BLaER1 treated with 17β-estradiol and CSF1 and Interleukin-3, amounts not matched to agents 10 nM and 100 nM (cell line): ENCODE measurements at regions not wholly inside any gene's neighbourhood (a gene's known extent, or its start where the extent isn't known, plus 50 kb on each side); places are given as distances from the start of the nearest gene placed in this dataset.

ENCODE experiments used
- H3K27ac ChIP-seq, 11 experiments: shearing (Covaris generic); formaldehyde crosslinking; 2 replicates each; pipeline ENCODE4 v1.8.1; 2022
- H3K27me3 ChIP-seq, 11 experiments: shearing (Covaris generic); formaldehyde crosslinking; 2 replicates each; pipeline ENCODE4 v1.8.1; 2022
- H3K36me3 ChIP-seq, 11 experiments: shearing (Covaris generic); formaldehyde crosslinking; 2 replicates each; pipeline ENCODE4 v1.8.1; 2022
- H3K4me1 ChIP-seq, 10 experiments: shearing (Covaris generic); formaldehyde crosslinking; 2 replicates each; pipeline ENCODE4 v1.8.1; 2022
- H3K4me2 ChIP-seq, 11 experiments: shearing (Covaris generic); formaldehyde crosslinking; 2 replicates each; pipeline ENCODE4 v1.8.1; 2022
- H3K4me3 ChIP-seq, 10 experiments: shearing (Covaris generic); formaldehyde crosslinking; 2 replicates each; pipeline ENCODE4 v1.8.1; 2022
- H3K9ac ChIP-seq, 11 experiments: shearing (Covaris generic); formaldehyde crosslinking; 2 replicates each; pipeline ENCODE4 v1.8.1; 2022
- H3K9me3 ChIP-seq, 11 experiments: shearing (Covaris generic); formaldehyde crosslinking; replicated peaks in 1 of 11; 2 replicates each; pipeline ENCODE4 v1.8.1; 2022
- H4K20me1 ChIP-seq, 11 experiments: shearing (Covaris generic); formaldehyde crosslinking; 2 replicates each; pipeline ENCODE4 v1.8.1; 2022
- Cebpa-rat ChIP-seq, 11 experiments: shearing (Covaris generic); IDR thresholded peaks; 2 replicates each; pipeline ENCODE4 v1.8.1; 2022

DNA sequence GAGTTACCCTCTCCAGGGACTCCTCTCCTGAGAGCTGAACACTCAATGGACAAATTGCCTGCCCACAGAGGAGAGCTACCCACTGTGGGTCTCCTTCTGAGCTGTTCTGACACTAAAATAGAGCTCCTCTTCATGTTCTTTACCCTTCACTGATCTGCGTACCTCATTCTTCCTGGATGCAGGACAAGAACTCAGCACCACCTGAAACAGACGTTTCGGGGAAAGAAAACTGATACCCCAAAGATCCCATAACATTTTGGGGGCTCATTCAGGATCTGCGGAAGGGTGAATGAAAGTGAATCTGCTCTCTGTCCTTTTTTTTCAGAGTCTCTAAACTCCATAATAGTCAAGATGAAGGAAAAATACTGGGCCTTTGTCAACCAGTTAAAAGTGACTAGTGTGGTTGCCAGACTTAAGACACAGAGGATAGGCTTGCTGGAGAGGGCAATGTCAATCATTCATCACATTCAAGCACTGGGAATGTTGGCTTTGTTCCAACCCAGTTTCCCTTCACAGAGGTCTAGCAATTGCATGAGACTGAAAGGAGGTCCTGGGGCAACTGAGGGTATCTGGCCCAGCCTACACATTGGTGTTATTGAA, 136.7 kb upstream of the SLITRK6 start:
- H3K36me3 ChIP-seq, result no peaks in the 10 kb centered on the region
- peak overlapping the region in 1 of 10 experiments; percentile 18; a peak in 2 of 20 replicates for H3K4me3 ChIP-seq
- H3K4me1 ChIP-seq, result no peaks in the 10 kb centered on the region; a peak in 1 of 20 replicates
- H3K27me3 ChIP-seq, result no peaks in the 10 kb centered on the region
- H3K9me3 ChIP-seq, result peaks cover 29 to 40% (median 35%) of the 10 kb centered on the region in 11 experiments
- no peak for TF ChIP-seq Cebpa-rat (IDR thresholded peaks at IDR 0.05)
- H3K9ac ChIP-seq, result no peak overlapping the region
- no peak overlapping the region for H3K27ac ChIP-seq
- H4K20me1 ChIP-seq, result no peaks in the 10 kb centered on the region
- H3K4me2 ChIP-seq, result no peak overlapping the region

- no peaks in the 10 kb centered on the region for H4K20me1 ChIP-seq
- no peak overlapping the region for H3K9ac ChIP-seq
- H3K9me3 ChIP-seq, result peaks cover 1 to 12% (median 7%) of the 10 kb centered on the region in 11 experiments; a peak in 20 of 22 replicates
- no peaks in the 10 kb centered on the region for H3K4me1 ChIP-seq
- no peak overlapping the region for H3K4me2 ChIP-seq
- H3K36me3 ChIP-seq, result no peaks in the 10 kb centered on the region
- TF ChIP-seq Cebpa-rat (IDR thresholded peaks at IDR 0.05), result no peak
- no peak overlapping the region for H3K4me3 ChIP-seq
- no peaks in the 10 kb centered on the region for H3K27me3 ChIP-seq
- H3K27ac ChIP-seq, result no peak overlapping the region
Measured at GRCh38 chr13:85930108-85930507, 130.9 kb upstream of the SLITRK6 start.

DNA sequence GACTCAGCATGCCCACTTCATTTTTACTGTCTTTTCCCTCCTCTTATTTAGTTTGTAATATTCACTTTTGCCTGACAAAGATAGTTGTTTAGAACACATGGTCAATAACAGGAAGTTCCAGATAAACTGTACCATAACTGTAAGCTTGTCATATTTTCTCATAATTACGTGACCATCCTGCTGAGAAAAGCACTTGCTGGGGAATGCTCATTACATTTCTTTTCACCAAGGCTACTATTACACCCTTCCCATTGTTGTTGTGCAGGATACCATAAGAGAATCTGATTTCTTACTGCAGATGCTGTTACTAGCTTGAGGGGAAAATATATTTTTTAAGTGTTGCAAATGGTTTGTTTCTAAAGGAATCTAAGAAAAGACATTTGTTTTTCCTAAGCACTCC, 111.7 kb upstream of the SLITRK6 start:
- H3K27ac ChIP-seq, result no peak overlapping the region
- no peak overlapping the region for H3K9ac ChIP-seq
- peaks cover 8 to 16% (median 10%) of the 10 kb centered on the region in 11 experiments; a peak in 20 of 22 replicates for H3K9me3 ChIP-seq
- no peaks in the 10 kb centered on the region for H3K4me1 ChIP-seq
- H3K36me3 ChIP-seq, result no peaks in the 10 kb centered on the region
- H4K20me1 ChIP-seq, result no peaks in the 10 kb centered on the region
- H3K4me3 ChIP-seq, result no peak overlapping the region
- TF ChIP-seq Cebpa-rat (IDR thresholded peaks at IDR 0.05), result no peak
- H3K27me3 ChIP-seq, result no peaks in the 10 kb centered on the region
- H3K4me2 ChIP-seq, result no peak overlapping the region

DNA sequence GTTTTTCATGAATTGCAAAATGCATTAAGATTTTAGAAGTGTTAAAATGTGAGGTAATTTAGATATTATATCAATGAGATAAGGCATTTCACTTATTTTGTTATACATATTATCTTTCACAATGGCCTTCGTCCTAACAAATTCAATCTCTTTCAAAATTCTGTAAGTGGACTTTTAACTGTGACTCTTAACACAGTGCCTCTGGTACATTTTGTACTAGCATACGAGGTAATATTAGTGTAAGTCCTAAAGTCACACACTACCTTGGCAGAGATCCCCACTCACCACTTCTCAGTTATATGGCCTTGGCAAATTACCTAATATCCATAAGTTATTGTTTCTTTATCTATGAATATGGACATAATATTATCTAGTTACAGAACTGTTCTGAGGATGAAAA, 101.3 kb upstream of the SLITRK6 start:
- no peak overlapping the region for H3K27ac ChIP-seq
- no peaks in the 10 kb centered on the region for H3K36me3 ChIP-seq
- H4K20me1 ChIP-seq, result no peaks in the 10 kb centered on the region
- H3K9ac ChIP-seq, result no peak overlapping the region
- no peak overlapping the region for H3K4me3 ChIP-seq
- no peaks in the 10 kb centered on the region for H3K27me3 ChIP-seq
- no peaks in the 10 kb centered on the region for H3K4me1 ChIP-seq
- no peak overlapping the region for H3K4me2 ChIP-seq
- no peaks in the 10 kb centered on the region for H3K9me3 ChIP-seq
- no peak for TF ChIP-seq Cebpa-rat (IDR thresholded peaks at IDR 0.05)

- no peaks in the 10 kb centered on the region for H3K27me3 ChIP-seq
- H3K4me3 ChIP-seq, result no peak overlapping the region
- no peak overlapping the region for H3K27ac ChIP-seq
Measured at GRCh38 chr13:85896516-85897450, 97.6 kb upstream of the SLITRK6 start.

DNA sequence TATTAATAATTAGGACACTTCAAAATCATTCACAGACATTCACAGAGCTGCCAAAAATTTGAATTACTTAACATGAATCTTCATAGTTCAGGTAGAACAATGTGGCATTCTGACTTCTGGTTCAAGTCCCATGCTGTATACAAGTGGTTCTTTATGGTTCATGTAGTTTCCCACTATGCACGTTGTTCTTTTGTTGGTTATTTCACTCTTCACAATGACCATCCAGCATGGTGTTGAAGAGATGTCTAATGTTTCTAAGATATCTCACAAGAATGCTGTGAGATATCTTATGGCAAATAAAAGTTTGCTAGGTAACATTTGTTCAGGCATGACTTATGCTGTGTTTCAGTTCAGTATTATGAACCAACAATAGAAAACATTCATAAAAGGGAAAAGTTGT, 88.2 kb upstream of the SLITRK6 start:
- H3K4me1 ChIP-seq, result no peaks in the 10 kb centered on the region
- H3K27ac ChIP-seq, result no peak overlapping the region
- no peak overlapping the region for H3K9ac ChIP-seq
- no peaks in the 10 kb centered on the region for H3K9me3 ChIP-seq
- H3K27me3 ChIP-seq, result no peaks in the 10 kb centered on the region
- no peak for TF ChIP-seq Cebpa-rat (IDR thresholded peaks at IDR 0.05)
- H3K4me2 ChIP-seq, result no peak overlapping the region
- no peaks in the 10 kb centered on the region for H4K20me1 ChIP-seq
- H3K36me3 ChIP-seq, result no peaks in the 10 kb centered on the region
- no peak overlapping the region for H3K4me3 ChIP-seq

More at GRCh38 chr13:85896516-85897450, 97.6 kb upstream of the SLITRK6 start:
- Histone ChIP-seq H3K4me1 (no peaks in the 10 kb centered on the region), H3K9me3 (no peaks in the 10 kb centered on the region), H3K9ac (no peak overlapping the region), H3K4me2 (no peak overlapping the region), H3K36me3 (no peaks in the 10 kb centered on the region), H4K20me1 (no peaks in the 10 kb centered on the region)
- TF ChIP-seq Cebpa-rat (IDR thresholded peaks at IDR 0.05), result no peak

GRCh38 chr13:85879014-85879413, 79.8 kb upstream of the SLITRK6 start:
- H3K4me3 ChIP-seq, result no peak overlapping the region
- H4K20me1 ChIP-seq, result no peaks in the 10 kb centered on the region
- H3K4me1 ChIP-seq, result no peaks in the 10 kb centered on the region
- H3K27ac ChIP-seq, result no peak overlapping the region
- H3K4me2 ChIP-seq, result no peak overlapping the region
- TF ChIP-seq Cebpa-rat (IDR thresholded peaks at IDR 0.05), result no peak
- no peak overlapping the region for H3K9ac ChIP-seq
- H3K27me3 ChIP-seq, result no peaks in the 10 kb centered on the region
- H3K36me3 ChIP-seq, result no peaks in the 10 kb centered on the region
- H3K9me3 ChIP-seq, result peaks cover 0 to 5% (median 0%) of the 10 kb centered on the region in 11 experiments; a peak in 3 of 22 replicates

- no peak overlapping the region for H3K4me3 ChIP-seq
- no peak for TF ChIP-seq Cebpa-rat (IDR thresholded peaks at IDR 0.05)
- no peaks in the 10 kb centered on the region for H3K36me3 ChIP-seq
- no peaks in the 10 kb centered on the region for H3K9me3 ChIP-seq
- no peaks in the 10 kb centered on the region for H3K4me1 ChIP-seq
- no peaks in the 10 kb centered on the region for H4K20me1 ChIP-seq
- no peak overlapping the region for H3K4me2 ChIP-seq
- no peak overlapping the region for H3K9ac ChIP-seq
- no peaks in the 10 kb centered on the region for H3K27me3 ChIP-seq
- H3K27ac ChIP-seq, result no peak overlapping the region
Measured at GRCh38 chr13:85864963-85865530, 65.8 kb upstream of the SLITRK6 start.

DNA sequence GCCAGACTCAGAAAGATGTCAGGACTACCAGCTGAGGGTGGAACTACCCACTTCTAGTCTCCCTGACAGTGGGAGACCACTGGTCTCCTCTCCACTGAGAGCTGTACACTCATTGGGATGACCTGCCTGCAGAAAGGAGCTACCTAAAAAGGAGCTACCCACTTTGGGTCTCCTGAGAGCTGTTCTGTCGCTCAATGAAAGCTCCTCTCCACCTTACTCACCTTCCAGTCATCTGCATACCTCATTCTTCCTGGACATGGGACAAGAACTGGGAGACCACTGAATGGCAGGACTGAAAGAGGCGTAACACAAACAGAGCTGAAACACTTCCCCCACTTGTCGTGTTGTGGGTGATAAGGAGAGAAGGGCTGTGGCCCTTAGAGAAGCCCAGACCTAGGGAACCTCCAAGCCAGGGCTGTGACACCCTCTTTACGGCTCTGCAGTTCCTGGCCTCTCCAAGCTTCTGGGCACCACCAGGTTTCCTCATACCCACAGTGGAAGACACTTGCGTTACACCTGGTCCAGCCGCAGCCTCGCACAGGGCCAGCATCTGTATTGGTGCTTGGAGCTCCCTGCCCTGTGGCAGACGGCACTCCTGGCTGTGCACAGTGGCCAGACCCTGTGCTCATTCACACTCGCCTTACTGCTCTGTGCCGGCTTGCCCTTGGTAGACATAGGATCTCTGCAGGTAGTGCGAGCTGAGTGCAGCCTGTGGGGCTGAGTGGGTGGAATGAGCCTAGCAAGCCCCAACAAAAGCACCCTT, 54.9 kb upstream of the SLITRK6 start:
- H3K27ac ChIP-seq, result no peak overlapping the region
- no peak overlapping the region for H3K4me3 ChIP-seq
- H3K9ac ChIP-seq, result no peak overlapping the region
- H3K4me2 ChIP-seq, result no peak overlapping the region
- no peak for TF ChIP-seq Cebpa-rat (IDR thresholded peaks at IDR 0.05)
- no peaks in the 10 kb centered on the region for H3K27me3 ChIP-seq
- no peaks in the 10 kb centered on the region for H4K20me1 ChIP-seq
- 0 out of 22 replicates have a peak, but pooled peaks cover 0 to 3% (median 0%) of the 10 kb centered on the region in 11 experiments for H3K36me3 ChIP-seq
- no peaks in the 10 kb centered on the region for H3K4me1 ChIP-seq
- peaks cover 37 to 50% (median 40%) of the 10 kb centered on the region in 11 experiments for H3K9me3 ChIP-seq
